GM06990 (cell line): ENCODE measurements at regions not wholly inside any gene's neighbourhood (a gene's known extent, or its start where the extent isn't known, plus 50 kb on each side); places are given as distances from the start of the nearest gene placed in this dataset.

Experiments
- DNase-seq: peaks from one replicate; pipeline ENCODE4 v3.0.0-alpha.2; 2011; ENCODE audit not compliant: insufficient read length; ENCODE audit errors: extremely low read depth
- H3K27me3 ChIP-seq: replicated peaks from 2 replicates; pipeline ENCODE4 v1.6.0; 2011; ENCODE audit warnings: low read length; ENCODE audit not compliant: control insufficient read depth, insufficient read depth
- H3K36me3 ChIP-seq: 2 replicates; pipeline ENCODE4 v1.5.1; 2011; ENCODE audit warnings: low read length; ENCODE audit not compliant: control insufficient read depth, insufficient read depth
- H3K4me3 ChIP-seq: replicated peaks from 2 replicates; pipeline ENCODE4 v1.5.1; 2011; ENCODE audit warnings: low read depth, mild to moderate bottlenecking, control low read depth, low read length
- CTCF ChIP-seq: IDR thresholded peaks from 2 replicates; pipeline ENCODE4 v1.5.1; 2011; ENCODE audit warnings: low read length, control low read depth, mild to moderate bottlenecking, inconsistent platforms; ENCODE audit not compliant: insufficient read depth, poor library complexity, severe bottlenecking

- Histone ChIP-seq H3K36me3 (no peaks in the 10 kb centered on the region), H3K27me3 (no peaks in the 10 kb centered on the region), H3K4me3 (no peak overlapping the region)
- DNase-seq, result no peak
- no peak for TF ChIP-seq CTCF
Observed at GRCh38 chr13:111621164-111621563, 300.7 kb downstream of the TEX29 start.

GRCh38 chr13:111622051-111622531, 301.6 kb downstream of the TEX29 start:
- no peak for DNase-seq
- Histone ChIP-seq H3K4me3 (no peak overlapping the region), H3K27me3 (no peaks in the 10 kb centered on the region), H3K36me3 (no peaks in the 10 kb centered on the region)
- TF ChIP-seq CTCF, result no peak

GRCh38 chr13:111623208-111623607, 302.8 kb downstream of the TEX29 start:
- no peak for DNase-seq
- no peaks in the 10 kb centered on the region for H3K27me3 ChIP-seq
- H3K36me3 ChIP-seq, result no peaks in the 10 kb centered on the region
- no peak overlapping the region for H3K4me3 ChIP-seq
- TF ChIP-seq CTCF, result no peak

GRCh38 chr13:111623743-111624505, 303.5 kb downstream of the TEX29 start:
- H3K4me3 ChIP-seq, result no peak overlapping the region
- no peaks in the 10 kb centered on the region for H3K27me3 ChIP-seq
- DNase-seq, result no peak
- H3K36me3 ChIP-seq, result no peaks in the 10 kb centered on the region
- TF ChIP-seq CTCF, result no peak

GRCh38 chr13:111625526-111626315, 305.3 kb downstream of the TEX29 start:
- no peaks in the 10 kb centered on the region for H3K27me3 ChIP-seq
- no peak overlapping the region for H3K4me3 ChIP-seq
- DNase-seq, result no peak
- TF ChIP-seq CTCF, result no peak
- no peaks in the 10 kb centered on the region for H3K36me3 ChIP-seq
